IPS-15b (cell line): ENCODE measurements at regions not wholly inside any gene's neighbourhood (a gene's known extent, or its start where the extent isn't known, plus 50 kb on each side); places are given as distances from the start of the nearest gene placed in this dataset.

ENCODE experiments used
- H3K27me3 ChIP-seq: one replicate; pipeline ENCODE4 v1.6.1; 2013; ENCODE audit warnings: low read length; ENCODE audit not compliant: control insufficient read depth, insufficient read depth
- H3K36me3 ChIP-seq: one replicate; pipeline ENCODE4 v1.6.1; 2013; ENCODE audit warnings: low read length; ENCODE audit not compliant: control insufficient read depth, insufficient read depth
- H3K4me1 ChIP-seq: one replicate; pipeline ENCODE4 v1.6.1; 2013; ENCODE audit warnings: mild to moderate bottlenecking, low read length; ENCODE audit not compliant: control insufficient read depth, insufficient read depth
- H3K4me3 ChIP-seq: one replicate; pipeline ENCODE4 v1.5.1; 2013; ENCODE audit warnings: low read depth, low read length
- H3K9ac ChIP-seq: one replicate; pipeline ENCODE4 v1.6.1; 2013; ENCODE audit warnings: low read depth, mild to moderate bottlenecking, low read length
- H3K9me3 ChIP-seq: one replicate; pipeline ENCODE4 v1.6.1; 2013; ENCODE audit warnings: mild to moderate bottlenecking, low read length; ENCODE audit not compliant: control insufficient read depth, insufficient read depth

DNA sequence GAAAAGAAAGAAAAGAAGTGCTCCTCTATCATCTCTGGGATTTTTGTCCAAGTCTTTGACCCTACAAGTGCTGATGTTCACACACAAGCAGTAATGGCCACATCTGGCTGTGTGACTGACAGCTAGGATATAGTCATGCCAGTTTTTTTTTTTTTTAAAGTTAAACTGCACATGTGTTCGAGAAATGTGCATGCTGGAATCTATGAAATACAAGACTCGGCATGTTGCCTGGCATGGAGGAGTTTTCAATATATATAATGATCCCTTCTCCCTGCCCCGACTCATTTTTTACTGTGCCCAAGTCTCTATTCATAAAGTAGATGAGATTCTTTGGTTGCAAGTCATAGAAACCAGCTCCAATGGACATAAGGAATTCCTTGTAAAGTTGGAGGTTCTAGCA is 60.4 kb upstream of the FGFR2 start:
- H3K27me3 ChIP-seq = no peaks in the 10 kb centered on the region
- H3K36me3 ChIP-seq = no peaks in the 10 kb centered on the region
- H3K4me3 ChIP-seq = no peak overlapping the region
- H3K9ac ChIP-seq = no peak overlapping the region
- no peaks in the 10 kb centered on the region for H3K9me3 ChIP-seq
- peaks cover 3% of the 10 kb centered on the region for H3K4me1 ChIP-seq

DNA sequence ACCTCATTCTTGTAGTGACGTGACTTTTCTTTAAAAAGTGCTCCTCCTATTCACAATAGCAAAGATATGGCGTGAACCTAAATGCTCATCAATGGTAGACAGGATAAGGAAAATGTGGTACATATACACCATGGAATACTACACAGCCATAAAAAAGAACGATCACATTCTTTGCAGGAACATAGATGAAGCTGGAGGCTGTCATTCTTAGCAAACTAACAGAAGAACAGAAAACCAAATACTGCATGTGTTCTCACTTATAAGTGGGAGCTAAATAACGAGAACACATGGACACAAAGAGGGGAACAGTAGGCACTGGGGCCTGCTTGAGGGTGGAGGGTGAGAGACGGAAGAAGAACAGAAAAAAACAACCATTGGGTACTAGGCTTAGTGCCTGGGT is 59.9 kb upstream of the FGFR2 start:
- Histone ChIP-seq H3K9ac (no peak overlapping the region), H3K4me1 (peaks cover 3% of the 10 kb centered on the region), H3K4me3 (no peak overlapping the region), H3K36me3 (no peaks in the 10 kb centered on the region), H3K27me3 (no peaks in the 10 kb centered on the region), H3K9me3 (no peaks in the 10 kb centered on the region)

DNA sequence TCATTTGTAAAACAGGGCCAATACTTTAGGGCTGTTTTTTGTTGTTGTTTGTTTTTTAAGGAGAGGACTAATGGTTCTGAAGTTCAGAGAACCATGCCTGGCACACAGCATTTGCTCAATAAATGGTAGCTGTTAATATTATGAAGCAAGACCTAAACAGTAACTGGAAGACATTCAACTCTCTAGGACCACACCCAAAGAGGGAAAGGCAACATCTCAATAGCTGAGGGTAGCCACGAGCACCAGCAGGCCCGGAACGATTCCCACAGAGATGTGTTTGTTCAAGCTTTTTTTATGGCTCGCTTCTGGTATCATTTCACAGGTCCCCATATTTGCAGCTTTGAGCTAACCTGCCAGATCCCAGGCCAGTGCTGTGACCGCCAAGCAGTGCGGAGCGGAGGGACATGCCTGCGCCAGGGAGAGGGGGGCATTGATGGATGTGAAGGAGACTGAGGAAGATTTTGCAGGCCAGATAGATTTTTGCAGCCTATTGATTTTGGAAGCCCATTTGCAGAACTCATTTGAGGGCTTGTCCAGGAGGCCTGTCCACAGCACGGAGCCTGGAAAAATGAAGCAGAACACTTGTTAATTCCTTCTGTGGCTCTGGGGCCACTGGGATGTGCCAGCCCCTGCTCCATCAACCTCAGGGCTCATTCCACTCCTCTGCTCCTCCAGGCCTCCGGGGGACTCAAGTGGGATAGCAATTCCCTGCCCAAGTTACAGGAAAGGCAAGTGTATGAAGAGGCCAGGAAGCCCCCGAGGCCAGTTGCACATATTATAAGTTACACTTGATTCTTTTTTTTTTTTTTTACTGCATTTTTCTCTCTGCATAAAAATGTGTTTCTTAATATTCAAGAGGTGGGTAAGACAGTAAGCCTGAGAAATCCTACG is 57.3 kb upstream of the FGFR2 start:
- Histone ChIP-seq H3K27me3 (no peaks in the 10 kb centered on the region), H3K4me3 (no peak overlapping the region), H3K4me1 (peaks cover 3% of the 10 kb centered on the region), H3K9me3 (no peaks in the 10 kb centered on the region), H3K9ac (no peak overlapping the region), H3K36me3 (no peaks in the 10 kb centered on the region)

DNA sequence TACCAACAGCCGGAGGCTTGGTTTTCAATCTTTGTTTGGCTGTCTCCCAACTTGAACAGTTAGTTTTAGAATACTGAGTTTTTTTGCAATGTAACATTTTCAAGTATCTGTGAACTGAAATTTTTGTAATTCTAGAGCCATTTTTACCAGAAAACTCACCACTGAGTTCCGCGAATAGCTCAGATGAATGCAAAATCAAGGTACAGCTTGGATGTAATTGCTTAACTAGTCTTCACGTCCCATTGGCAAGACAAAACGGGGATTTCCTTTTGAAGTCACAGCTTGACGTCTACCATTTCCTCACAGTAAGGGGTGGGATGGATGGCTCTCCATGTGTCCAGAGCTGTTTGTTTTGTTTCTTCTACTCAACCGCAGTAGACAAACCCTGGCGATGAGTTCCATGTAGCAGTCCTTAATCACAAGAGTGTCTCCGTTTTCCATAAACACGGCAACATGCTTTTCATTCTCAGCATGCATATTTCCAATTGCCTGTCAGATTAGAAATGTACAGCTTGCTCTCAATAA is 55.8 kb upstream of the FGFR2 start:
- H3K27me3 ChIP-seq = no peaks in the 10 kb centered on the region
- H3K4me3 ChIP-seq = no peak overlapping the region
- peaks cover 3% of the 10 kb centered on the region for H3K4me1 ChIP-seq
- no peaks in the 10 kb centered on the region for H3K36me3 ChIP-seq
- no peak overlapping the region for H3K9ac ChIP-seq
- no peaks in the 10 kb centered on the region for H3K9me3 ChIP-seq

DNA sequence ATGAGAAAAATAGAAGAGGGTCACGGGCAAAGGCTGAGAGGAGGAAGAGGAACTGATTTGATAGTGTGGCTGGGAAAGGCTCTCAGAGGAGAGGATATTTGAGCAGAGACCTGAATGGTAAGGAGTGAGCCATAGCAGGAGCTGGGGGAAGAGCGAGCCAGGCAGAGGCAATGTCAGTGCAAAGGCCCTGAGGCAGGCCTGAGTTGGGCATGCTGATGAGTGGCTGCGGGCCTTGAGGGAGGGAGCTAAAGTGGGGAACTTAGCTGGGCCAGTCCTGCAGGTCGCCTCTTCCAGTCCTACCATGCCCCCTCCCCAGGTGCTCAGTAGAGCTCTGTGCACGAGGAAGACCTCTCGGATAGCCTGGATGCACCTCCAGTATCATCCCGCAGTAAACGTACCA is 55.4 kb upstream of the FGFR2 start:
- Histone ChIP-seq H3K9me3 (no peaks in the 10 kb centered on the region), H3K4me1 (peaks cover 3% of the 10 kb centered on the region), H3K36me3 (no peaks in the 10 kb centered on the region), H3K4me3 (no peak overlapping the region), H3K9ac (no peak overlapping the region), H3K27me3 (no peaks in the 10 kb centered on the region)

DNA sequence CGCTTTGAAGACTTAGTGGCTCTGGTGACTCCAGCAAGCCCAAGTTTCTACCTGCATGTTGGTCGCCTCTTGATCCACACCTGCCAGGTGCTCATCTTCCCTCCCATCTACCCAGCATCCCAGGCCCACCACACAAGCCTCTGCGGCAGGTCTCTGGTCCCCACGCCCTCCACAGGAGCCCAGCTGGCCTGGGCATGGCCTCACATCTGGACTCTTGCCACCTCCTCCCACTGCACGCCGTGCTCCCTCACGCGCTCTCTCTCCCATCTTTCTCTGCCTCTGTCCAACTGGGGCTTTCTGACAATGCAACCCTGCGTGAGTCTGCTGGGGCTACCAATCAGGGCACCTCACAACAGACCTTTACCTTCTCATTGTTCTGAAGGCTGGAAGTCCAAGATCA is 50.2 kb upstream of the FGFR2 start:
- no peak overlapping the region for H3K4me3 ChIP-seq
- H3K27me3 ChIP-seq = no peaks in the 10 kb centered on the region
- H3K9me3 ChIP-seq = no peaks in the 10 kb centered on the region
- no peaks in the 10 kb centered on the region for H3K36me3 ChIP-seq
- no peaks in the 10 kb centered on the region for H3K4me1 ChIP-seq
- H3K9ac ChIP-seq = no peak overlapping the region

DNA sequence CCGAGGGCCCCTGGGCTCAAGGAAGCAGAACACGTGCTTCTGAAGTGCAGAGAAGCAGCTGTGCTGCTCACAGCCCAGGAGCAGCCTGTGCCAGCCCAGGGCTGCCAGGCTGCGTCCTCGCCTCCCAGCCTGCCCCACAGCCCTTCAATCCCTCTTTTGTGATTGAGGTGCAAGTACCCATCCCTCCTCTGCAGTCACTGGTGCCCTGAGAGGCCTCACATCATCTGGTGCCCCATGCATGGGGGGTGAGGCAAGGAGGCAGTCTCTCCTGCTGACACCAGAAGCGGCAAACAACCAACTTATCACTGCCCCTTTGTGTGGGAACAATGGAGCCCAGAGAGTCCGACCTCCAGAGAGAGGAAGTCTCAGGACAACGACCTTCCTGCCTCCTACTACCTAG is 49.8 kb upstream of the FGFR2 start:
- Histone ChIP-seq H3K9ac (no peak overlapping the region), H3K4me3 (no peak overlapping the region), H3K27me3 (no peaks in the 10 kb centered on the region), H3K4me1 (no peaks in the 10 kb centered on the region), H3K9me3 (no peaks in the 10 kb centered on the region), H3K36me3 (no peaks in the 10 kb centered on the region)
